GM19452 (cell line): ENCODE measurements at regions not wholly inside any gene's neighbourhood (a gene's known extent, or its start where the extent isn't known, plus 50 kb on each side); places are given as distances from the start of the nearest gene placed in this dataset.
"Not testable (repeated sequence)": the region's sequence is repeated elsewhere in the genome, so short reads cannot be mapped to it uniquely, and the experiment has no call there.

Source experiments
- ATAC-seq: cut with Tn5 transposase; IDR thresholded peaks from one replicate; pipeline ENCODE4 v1.9.1; 2021; ENCODE audit not compliant: unreplicated experiment

DNA sequence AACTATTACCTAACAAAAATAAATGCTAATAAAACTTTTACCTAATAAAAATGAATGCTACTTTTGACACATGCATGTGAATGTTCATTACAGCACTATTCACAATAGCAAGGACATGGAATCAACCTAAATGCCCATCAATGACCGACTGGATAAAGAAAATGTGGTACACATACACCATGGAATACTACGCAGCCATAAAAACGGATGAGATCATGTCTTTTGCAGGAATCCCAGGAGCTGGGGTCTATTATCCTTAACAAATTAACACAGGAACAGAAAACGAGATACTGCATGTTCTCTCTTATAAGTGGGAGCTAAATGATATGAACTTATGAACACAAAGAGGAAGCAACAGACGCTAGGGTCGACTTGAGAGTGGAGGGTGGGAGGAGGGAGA is 88.1 kb upstream of the FAM204A start:
- ATAC-seq = no peak

DNA sequence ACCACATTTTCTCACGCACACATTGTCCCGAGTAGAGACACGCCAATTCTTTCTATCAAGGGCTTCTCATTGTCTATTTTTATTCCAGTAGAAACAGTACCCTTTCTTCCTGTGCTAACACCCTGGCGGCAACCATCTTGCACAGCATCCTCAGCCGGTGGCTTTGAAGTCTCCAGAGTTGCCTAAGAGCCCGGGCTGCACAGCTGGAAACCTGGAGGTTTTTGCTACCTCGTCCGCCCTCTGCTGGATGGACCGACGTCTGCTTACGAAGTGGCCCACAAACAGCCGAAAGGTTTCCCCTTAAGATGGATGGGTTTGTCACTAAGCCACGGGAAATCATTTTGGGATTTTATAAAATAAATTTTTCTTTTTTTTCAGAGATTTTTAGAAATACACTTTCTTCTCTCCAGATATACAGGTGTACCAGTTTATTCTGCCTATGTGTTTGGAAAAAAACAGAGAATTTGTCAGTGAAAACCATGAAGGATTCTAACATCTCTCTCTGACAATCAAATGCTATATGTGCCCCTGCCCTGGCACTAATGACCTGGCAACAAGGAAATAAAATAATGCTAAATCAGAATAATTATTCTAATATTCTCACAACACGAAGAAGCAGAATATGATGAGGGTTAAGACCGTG is 81.8 kb upstream of the FAM204A start:
- ATAC-seq = peak; percentile 92

DNA sequence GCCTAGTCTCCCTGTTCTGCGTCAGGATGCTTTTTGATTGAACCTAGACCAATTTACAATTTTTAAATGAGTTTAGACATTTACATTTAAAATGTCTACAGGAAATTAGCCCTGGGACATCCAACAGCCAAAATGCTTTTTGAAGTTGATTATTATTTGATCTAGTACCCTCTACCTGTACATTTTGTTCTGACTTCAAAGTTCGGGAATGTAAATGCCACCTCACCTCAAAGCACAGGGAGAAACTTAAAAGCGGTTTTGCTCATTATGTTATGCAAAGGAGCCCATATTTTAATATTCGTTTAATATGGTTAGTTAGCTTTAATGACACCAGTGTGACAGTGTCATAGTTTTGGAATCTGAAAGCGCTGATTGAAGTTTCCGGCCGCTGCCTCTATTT is 80.1 kb upstream of the FAM204A start:
- ATAC-seq = no peak

DNA sequence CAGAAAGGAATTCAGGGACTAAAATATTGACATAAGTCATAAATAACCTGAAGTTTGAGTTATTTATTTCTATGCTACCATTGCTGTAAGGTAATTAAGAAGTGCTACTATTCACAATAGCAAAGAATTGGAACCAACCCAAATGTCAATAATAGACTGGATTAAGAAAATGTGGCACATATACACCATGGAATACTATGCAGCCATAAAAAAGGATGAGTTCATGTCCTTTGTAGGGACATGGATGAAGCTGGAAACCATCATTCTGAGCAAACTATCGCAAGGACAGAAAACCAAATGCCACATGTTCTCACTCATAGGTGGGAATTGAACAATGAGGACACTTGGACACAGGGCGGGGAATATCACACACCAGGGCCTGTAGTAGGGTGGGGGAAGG is 77.9 kb upstream of the FAM204A start:
- ATAC-seq = not testable (repeated sequence)

DNA sequence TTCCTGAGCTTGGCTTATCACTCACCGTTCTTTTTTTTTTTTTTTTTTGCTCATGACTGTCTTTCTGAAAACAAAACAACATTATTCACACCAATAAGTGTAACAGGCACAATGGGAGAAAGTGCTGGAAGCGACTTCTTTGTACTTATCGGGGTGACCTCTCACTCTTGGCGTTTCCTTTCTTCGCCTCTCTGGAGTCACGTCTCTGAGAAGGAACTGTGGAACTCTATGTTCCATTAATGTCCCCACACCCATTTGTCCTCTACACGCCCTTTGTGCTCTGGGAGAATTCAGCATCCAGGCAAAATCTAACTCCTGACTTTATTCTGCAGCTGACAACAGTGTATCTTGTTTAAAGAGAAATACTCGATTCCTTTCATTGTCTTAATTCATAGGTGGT is 70.8 kb upstream of the FAM204A start:
- no peak for ATAC-seq

DNA sequence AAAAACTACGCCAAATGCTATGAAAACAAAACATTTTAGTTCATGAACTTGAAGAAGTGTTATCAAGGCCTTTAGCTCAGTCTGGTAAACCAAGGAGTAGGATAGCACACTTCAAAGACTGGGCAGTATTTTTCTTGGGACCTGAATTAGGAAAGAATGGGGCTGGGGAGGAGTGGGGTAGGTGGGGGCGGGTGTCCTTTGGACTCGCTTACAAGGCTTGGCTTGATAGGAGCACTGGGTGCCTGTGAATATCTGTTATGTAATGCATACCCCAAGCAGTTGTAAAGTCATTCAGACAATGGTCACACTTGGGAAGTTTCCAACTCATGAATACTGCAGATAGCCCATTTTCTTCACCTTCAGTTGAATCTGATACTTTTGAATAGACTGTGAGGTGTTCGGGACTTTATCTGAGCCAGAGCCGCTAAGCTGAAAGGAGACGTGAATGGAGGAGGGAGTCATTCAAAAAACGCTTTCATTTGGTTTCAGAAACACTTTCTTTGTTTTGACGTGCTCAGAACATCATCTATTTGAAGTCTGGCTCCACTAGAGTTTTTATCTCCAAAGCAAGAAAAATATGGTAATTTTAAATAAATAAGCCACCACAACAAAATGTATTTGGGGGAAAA is 70.1 kb upstream of the FAM204A start:
- no peak for ATAC-seq

DNA sequence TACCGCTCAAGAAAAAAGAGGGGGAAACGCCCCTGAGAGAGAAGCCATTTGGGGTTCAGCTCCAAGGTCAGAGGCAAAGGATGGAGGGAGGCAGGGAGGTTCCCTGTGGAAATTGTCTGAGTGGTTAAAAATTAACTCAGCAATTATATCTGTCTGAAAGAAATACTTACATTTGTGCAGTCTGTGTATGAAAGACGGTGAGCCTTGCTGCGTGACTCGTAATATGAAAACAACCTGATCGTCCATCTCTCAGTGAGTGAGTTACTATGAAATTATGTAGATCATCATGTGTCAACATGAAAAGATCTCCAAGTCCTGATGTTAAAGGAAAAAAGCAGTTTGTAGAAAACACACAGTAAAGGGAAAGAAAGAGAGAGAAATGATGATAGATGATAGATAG is 67.2 kb upstream of the FAM204A start:
- no peak for ATAC-seq

DNA sequence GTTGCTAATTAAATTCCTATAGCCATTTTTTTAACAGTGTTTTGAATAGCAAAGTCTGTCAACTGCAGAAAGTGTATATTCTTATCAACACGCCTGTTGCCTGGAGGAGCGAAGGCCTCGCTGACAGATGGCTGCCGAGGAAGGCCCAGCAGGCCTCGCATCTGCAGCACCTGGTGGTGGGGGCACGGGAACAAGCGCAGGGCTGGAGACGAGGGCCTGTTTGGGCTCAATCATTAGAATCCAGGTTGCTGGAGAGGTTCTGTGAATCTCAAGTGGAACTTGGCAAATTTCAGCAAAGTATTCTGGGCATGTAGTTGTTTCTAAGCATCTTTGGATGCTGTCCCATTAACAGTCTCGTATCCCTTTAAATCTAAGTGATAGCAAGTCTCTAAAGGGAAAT is 66.1 kb upstream of the FAM204A start:
- no peak for ATAC-seq

DNA sequence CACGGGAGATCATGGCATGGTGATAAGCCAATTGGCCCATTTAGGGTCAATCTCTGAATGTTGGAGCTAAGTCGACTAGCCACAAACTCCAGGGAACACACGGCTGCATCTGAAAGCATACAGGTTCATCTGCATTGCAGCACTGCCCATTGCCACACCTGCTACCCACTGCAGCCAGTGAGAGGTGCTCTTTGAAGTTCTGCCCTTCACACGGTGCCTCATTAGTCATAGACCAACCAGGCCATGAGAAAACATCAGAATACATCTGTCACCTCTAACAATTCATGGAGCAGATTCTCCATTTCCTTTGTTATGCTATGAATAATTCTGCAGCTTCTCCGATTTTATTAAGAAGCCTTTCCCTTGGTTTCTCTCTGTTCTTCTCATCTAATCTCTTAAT is 65.7 kb upstream of the FAM204A start:
- ATAC-seq = no peak

DNA sequence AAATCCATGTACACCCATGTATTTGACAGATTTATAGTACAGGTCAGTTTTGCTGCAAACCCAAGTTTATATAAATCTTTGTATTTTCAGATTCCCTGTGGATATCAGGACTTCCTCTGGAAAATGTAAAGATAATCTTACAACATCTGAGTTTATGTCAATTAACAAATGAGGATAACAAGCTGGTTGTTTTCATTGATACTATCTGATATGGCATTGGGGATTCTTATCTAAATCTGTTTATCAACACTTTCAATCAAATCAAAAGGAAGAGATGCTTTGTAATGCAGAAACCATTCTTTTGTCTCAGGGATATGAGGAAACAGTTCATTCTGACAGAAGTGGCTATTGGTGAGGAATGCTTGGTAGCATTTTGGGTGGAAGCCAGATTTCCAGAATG is 64.9 kb upstream of the FAM204A start:
- ATAC-seq = no peak

DNA sequence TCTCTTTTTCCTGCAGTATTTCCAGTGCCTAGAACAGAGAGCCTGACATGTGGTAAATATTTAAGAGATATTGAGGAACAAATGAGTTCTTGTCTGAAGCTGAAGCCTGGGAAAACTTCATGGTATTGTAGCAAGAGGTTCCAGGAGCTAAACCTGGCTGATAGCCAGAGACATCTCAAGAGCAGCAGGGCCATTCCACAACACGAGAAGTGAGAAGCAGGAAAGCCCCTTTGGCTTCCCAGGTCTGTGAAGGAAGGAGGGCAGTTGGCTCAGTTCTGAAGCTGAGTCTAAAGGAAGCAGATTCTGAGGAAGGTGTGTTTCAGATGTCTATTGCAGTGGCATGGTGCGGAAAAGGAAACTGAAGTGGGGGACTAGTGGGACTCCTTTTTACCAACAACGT is 63.8 kb upstream of the FAM204A start:
- ATAC-seq = no peak

DNA sequence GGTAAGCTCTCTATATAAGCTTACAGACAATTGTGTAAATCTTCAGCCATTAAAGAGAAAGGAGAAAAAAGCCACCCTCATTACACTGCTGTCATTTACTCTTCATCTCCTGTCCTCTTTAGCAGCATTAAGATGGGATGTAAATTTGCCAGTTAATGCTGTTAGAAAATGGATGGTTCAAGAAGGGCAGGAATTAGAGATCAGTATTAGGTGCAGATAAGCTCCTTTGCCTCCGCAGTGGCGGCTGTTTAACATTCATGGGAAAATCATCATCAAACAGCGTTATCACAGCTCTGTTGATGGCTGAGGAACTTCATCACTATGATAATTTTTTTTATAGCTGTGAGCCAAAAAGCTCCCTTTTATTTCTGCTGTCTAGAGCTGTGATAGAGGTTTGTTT is 61.8 kb upstream of the FAM204A start:
- no peak for ATAC-seq

DNA sequence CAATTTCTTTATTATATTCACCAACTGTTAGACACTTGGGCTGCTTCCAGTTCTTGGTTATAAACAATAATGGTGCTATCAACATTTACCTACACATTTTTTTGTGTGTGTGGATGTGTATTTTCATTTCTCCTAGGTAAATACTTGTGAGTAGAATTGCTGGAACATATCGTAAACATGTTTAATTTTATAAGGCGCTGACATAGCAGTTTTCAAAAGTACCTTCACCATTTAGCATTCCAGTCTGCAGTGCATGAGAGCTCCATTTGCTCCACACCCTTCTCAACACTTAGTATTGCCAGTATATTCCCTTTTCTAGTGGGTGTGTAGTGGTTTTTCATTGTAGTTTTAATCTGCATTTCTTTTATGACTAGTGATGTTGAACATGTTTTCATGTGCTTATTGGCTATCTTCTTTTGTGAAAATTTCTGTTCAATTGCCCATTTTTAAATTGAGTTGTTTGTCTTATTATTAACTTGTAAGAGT is 59.6 kb upstream of the FAM204A start:
- ATAC-seq = no peak

DNA sequence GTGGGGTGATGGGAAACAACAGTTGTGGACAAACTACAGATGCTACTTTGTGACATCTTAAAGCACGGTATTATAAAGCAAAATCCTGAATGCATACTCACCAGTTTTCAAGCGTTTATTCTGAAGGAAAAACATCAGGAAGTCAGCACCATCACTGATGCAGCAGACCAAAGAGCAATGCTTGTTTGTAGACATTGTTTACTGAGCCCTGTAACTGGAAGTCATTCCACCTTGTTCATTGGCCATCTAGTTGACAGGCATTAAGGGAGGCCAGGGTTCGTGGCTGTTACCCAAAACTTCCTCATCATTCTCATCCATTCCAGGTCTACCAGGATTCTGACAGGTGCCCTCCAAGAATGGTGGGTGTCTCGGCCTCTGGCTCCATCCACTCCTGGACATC is 55.3 kb upstream of the FAM204A start:
- ATAC-seq = no peak

DNA sequence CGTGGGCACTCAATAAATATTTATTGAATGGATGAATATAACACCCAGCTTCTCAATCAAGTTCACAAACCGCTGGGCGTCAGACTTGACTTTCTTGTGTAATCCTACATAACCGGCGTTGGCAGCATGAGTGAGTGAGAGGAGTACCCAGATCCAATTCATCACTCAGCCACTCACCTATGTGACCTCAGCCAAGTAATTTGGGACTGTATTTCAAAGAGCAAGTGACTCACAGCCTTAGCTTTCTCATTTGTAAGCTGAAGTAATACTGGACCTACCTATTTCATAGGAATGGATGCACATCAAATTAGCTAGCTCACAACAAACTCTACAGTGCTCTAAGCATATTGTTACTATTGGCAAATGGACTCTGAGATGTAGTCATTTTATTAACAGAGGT is 53.8 kb upstream of the FAM204A start:
- no peak for ATAC-seq

DNA sequence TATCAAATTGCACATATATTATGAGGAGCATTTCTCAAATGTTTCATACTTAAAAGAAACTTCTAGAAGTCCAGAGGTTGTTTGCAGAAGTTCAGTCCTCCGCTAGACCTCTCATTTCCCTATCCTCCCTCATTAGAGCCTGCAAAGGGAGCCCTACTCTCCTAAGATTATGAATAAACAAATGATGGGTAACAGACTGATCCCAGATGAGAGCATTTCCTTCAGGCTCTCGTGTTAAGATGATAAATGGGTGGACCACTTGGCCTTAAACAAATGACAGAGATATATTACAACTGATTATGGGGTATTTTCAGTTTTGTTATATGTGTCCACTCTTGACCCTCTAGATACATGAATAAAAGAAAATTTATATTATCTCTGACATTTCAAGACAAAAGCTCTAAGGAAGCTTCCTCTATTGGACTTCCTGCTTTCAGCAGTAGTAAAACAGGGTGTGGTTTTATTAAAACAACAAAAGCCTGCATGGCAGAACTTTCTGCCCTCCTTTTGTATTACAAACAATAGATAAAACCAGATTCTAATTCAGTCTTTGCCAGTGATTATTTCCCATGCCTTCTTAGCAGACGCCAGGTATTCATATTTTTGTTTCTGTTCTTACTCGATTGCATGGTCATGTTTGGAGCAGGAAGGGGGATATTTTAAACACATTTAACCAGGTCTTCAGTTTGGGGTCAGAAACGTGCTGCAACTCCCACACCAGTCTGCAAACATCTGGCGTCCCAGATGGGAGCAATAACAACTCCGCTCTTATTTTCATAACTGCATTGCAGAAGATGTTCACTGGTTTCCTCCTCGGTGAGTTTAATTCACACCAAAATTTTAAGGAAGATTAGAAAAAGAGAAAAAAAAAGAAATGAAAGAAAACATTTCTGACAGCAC is 52.4 kb upstream of the FAM204A start:
- no peak for ATAC-seq

DNA sequence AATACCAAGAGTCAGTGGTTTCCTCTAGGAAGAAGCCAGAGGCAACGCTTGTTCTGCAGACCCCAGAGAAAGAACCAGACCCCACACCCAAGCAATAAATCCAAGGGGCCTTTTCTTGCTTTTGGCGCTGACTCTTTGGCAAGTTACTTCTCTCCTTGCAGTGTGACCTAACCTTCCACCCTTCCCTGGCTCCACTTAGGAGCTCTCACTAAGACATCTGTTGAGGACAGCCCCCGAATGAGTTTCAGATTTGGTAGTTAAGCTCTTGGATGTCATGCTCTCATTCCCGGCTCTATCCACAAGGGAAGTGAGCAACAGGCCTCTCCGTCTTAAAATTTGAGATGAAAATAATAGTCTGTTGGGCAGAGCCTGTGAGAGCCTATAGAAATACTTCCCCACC is 50.6 kb upstream of the FAM204A start:
- ATAC-seq = no peak
